ENCODE measurements at regions not wholly inside any gene's neighbourhood (a gene's known extent, or its start where the extent isn't known, plus 50 kb on each side); places are given as distances from the start of the nearest gene placed in this dataset.

- no peak overlapping the region for H3K4me3 ChIP-seq (replicated peaks in 1 of 2; ENCODE audit: low read depth in 2 of 2, low read length in 2 of 2)
- TF ChIP-seq, protein P1, sequence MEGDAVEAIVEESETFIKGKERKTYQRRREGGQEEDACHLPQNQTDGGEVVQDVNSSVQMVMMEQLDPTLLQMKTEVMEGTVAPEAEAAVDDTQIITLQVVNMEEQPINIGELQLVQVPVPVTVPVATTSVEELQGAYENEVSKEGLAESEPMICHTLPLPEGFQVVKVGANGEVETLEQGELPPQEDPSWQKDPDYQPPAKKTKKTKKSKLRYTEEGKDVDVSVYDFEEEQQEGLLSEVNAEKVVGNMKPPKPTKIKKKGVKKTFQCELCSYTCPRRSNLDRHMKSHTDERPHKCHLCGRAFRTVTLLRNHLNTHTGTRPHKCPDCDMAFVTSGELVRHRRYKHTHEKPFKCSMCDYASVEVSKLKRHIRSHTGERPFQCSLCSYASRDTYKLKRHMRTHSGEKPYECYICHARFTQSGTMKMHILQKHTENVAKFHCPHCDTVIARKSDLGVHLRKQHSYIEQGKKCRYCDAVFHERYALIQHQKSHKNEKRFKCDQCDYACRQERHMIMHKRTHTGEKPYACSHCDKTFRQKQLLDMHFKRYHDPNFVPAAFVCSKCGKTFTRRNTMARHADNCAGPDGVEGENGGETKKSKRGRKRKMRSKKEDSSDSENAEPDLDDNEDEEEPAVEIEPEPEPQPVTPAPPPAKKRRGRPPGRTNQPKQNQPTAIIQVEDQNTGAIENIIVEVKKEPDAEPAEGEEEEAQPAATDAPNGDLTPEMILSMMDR (IDR thresholded peaks at IDR 0.05; ENCODE audit: low read depth, low read length) = no peak
- DNase-seq (ENCODE audit: low read depth in 2 of 2) = no peak
Measured at GRCh38 chr3:105096071-105096470, 270.6 kb upstream of the ALCAM start.

DNA sequence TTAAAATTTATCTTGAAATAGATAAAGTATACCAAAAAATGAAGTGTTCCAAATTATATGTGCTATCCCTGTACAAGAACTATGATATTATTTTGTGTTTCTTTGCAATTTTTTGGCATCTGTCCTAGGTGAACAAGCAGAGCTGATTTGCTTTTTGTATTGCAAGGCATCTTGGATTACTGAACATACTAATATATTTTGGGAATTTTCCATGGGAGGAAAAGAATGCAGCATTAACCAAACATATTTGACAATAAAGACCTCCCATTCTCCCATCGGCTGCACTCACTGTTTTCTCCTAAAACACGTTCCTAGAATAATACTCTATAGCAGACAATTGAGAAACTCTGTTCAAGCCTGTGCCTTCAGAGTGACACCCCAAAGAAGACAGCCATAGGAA is 265.1 kb upstream of the ALCAM start:
- H3K4me3 ChIP-seq (replicated peaks in 1 of 2; ENCODE audit: low read depth in 2 of 2, low read length in 2 of 2) = no peak overlapping the region
- no peak for DNase-seq (ENCODE audit: low read depth in 2 of 2)
- TF ChIP-seq, protein P1 (IDR thresholded peaks at IDR 0.05; ENCODE audit: low read depth, low read length) = no peak

DNA sequence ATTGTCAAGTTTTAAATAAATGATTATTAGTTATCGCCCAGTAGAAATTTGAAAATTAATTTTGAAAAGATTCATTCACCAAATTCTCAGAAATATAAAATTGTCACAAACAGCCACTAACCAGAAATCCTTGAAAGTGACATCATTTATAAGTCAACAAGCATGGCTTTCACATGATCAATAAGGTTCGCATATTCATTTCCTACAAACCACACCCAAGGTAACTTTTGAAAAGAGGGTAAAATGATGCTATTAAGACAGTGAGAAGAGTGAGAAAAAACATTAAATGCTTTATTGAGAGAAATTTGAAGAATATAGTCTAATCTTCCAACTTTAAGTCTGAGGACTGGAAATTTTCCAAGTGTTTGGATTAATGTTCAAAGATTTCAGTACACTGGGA is 263.6 kb upstream of the ALCAM start:
- H3K4me3 ChIP-seq (replicated peaks in 1 of 2; ENCODE audit: low read depth in 2 of 2, low read length in 2 of 2) = no peak overlapping the region
- TF ChIP-seq, protein P1 (IDR thresholded peaks at IDR 0.05; ENCODE audit: low read depth, low read length) = no peak
- DNase-seq (ENCODE audit: low read depth in 2 of 2) = no peak

DNA sequence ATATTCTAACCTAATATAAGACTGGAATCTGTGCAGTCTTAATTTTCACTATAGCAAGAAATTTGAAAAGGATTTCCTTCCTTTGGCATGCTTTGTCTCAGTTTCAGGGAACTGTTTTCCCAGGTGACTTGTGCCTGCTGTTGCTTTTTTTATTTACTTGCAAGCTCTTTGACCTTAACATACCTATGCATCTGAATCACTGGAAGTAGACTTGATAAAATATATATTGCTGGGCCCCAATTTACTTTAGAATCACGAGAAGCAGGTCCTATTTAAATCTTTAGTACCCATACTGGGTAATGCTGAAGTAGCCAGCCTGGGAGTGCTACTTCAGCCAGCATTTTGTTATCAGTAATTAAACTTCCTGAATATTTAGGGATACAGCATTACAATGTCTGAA is 257.9 kb upstream of the ALCAM start:
- no peak overlapping the region for H3K4me3 ChIP-seq (replicated peaks in 1 of 2; ENCODE audit: low read depth in 2 of 2, low read length in 2 of 2)
- TF ChIP-seq, protein P1 (IDR thresholded peaks at IDR 0.05; ENCODE audit: low read depth, low read length) = no peak
- peak; percentile 5 to 36 for DNase-seq (ENCODE audit: low read depth in 2 of 2)

- TF ChIP-seq, protein P1 (IDR thresholded peaks at IDR 0.05; ENCODE audit: low read depth, low read length) = no peak
- DNase-seq (ENCODE audit: low read depth in 2 of 2) = peak; percentile 37 to 93
- H3K4me3 ChIP-seq (replicated peaks in 1 of 2; ENCODE audit: low read depth in 2 of 2, low read length in 2 of 2) = no peak overlapping the region
Measured at GRCh38 chr3:105118905-105119304, 247.8 kb upstream of the ALCAM start.

DNA sequence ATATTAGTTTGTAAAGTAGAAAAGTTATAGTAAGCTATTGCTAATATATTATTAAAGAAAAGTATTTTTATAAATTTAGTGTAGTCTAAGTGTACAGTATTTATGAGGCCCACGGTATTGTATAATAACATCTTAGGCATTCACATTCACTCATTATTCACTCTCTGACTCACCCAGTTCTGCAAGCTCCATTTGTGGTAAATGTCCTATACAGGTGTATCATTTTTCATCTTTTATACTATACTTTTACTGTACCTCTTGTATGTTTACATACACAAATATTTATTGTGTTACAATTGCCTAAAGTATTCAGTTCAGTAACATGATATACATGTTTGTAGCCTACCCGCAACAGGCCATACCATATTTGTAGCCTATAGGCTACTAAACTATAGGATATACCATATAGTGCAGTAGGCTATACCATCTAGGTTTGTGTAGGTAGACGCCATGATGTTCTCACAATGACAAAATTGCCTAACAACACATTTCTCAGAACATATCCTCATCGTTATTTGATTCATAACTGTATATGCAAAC is 246.8 kb upstream of the ALCAM start:
- DNase-seq (ENCODE audit: low read depth in 2 of 2) = peak in 1 of 2 donors; percentile 55
- H3K4me3 ChIP-seq (replicated peaks in 1 of 2; ENCODE audit: low read depth in 2 of 2, low read length in 2 of 2) = no peak overlapping the region
- TF ChIP-seq, protein P1 (IDR thresholded peaks at IDR 0.05; ENCODE audit: low read depth, low read length) = no peak

DNA sequence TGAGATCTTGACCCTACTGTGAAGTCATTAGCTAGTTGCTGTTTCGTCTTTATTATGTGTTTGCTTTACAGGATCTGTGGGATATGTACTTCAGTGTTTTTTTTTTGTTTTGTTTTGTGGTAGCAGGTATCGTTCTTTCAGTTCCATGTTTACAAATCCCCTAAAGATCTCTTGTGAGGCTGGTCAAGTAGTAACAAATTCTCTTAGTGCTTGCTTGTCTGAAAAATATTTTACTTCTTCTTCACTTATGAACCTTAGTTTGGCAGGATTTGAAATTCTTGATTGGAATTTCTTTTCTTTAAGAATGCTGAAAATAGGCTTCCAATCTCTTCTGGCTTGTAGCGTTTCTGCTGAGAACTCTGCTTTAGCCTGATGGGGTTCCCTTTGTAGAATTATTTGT is 235.8 kb upstream of the ALCAM start:
- H3K4me3 ChIP-seq (replicated peaks in 1 of 2; ENCODE audit: low read depth in 2 of 2, low read length in 2 of 2) = no peak overlapping the region
- no peak for DNase-seq (ENCODE audit: low read depth in 2 of 2)
- TF ChIP-seq, protein P1 (IDR thresholded peaks at IDR 0.05; ENCODE audit: low read depth, low read length) = no peak
